ELR (cell line): ENCODE measurements at regions not wholly inside any gene's neighbourhood (a gene's known extent, or its start where the extent isn't known, plus 50 kb on each side); places are given as distances from the start of the nearest gene placed in this dataset.
"Not testable (repeated sequence)": the region's sequence is repeated elsewhere in the genome, so short reads cannot be mapped to it uniquely, and the experiment has no call there.

ENCODE experiments used
- DNase-seq: peaks from one replicate; pipeline ENCODE4 v3.0.0-alpha.2; 2015; ENCODE audit warnings: low read depth

- no peak for DNase-seq
Observed at GRCh38 chr11:90661233-90661632, 438.4 kb upstream of the CHORDC1 start.

DNA sequence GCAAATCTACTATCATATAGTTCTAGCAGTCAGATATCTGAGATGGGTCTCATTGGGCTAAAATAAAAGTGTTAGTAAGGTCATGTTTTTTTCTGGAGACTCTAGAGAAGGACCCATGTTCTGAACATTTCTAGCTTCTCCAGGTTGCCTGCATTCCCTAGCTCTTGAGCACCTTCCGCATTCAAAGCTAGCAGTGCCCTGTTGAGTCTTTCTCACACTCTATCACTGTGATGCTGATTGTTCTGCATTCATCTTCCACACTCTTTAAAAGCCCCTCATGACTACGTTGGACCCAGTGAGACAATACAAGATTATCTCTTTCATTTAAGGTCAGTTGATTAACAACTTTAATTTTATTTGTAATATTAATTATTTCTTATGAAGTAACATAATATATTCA is 433.3 kb upstream of the CHORDC1 start:
- no peak for DNase-seq

- DNase-seq: no peak
Observed at GRCh38 chr11:90650153-90650552, 427.3 kb upstream of the CHORDC1 start.

- DNase-seq: no peak
Observed at GRCh38 chr11:90646706-90647105, 423.9 kb upstream of the CHORDC1 start.

DNA sequence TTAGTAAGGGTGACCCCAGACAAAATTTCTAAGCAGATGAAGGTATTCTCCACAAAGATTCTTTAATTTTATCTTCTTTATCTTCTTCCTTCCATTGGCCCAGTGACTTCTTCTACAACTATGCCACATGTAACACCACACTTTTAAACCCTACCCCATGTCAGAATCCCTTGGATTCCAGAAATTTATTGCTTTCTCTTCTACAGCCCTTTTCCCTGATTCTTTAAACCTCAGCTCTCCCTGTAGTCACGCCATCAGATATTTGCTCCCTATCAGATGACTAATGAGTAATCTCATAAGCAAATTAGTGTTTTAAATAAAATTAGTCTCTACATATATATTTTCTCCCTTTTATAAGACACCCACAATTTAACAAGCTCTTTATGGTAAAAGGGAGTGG is 423.4 kb upstream of the CHORDC1 start:
- no peak for DNase-seq

DNA sequence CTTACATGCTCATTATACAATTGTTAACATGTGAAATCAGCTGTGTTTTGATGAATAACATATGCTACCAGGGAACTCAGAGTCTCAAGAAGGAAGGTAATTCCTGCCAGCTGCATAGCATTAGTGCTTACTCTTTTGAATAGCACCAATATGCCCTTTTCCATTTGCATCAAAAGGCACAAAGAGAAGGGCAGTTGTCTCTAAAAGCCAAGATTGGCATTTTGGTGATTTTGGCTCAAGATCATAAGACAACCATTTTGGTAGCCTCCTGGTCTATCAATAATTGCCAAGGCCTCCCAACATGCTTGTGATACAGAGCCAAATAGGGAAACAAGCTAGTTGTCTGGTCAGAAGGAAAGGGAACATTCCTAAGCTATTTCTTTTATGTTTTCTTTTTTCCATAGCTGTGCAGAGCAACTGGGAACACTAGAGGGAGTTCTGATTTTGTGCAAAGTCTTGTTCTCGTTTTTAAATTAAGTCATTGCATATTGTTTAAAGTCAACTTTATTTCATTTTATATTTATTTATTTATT is 416.7 kb upstream of the CHORDC1 start:
- DNase-seq: no peak

- DNase-seq: no peak
Observed at GRCh38 chr11:90635886-90636285, 413.0 kb upstream of the CHORDC1 start.

DNA sequence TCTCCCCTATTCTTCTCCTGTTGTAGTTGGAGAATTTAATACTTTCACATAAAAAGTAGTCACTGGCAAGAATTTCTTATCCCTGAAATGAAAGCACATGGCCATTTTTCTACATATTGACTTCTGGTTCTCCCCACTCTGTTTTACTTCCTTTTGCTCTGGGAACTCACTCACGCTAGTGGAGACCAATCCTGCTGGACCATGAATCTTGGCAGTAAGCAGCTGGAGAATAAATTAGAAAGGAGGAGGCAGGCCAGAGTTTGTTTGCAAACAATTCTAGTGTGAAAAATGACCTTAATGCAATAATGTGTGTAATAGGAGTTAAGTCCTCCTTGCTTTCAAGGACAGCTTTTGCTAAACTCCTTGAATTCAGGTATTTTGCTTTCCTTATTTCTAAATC is 412.3 kb upstream of the CHORDC1 start:
- no peak for DNase-seq

DNA sequence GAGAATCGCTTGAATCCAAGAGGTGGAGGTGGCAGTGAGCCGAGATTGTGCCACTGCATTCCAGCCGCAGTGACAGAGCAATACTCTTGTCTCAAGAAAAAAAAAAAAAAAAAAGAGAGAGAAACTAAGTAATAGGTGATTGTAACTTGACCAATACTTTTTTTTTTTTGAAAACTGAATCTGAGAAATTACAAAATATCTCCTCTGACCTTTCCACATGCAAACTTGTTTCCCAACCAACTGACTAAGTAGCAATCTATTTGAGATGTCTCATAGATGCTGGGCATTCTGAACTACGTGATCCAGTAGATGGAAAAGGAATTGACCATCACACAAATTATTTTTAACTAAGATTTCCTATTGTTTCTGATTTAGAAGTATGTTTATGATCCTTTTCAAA is 407.3 kb upstream of the CHORDC1 start:
- no peak for DNase-seq

GRCh38 chr11:90629229-90629806 is 406.5 kb upstream of the CHORDC1 start:
- no peak for DNase-seq

GRCh38 chr11:90614318-90614717 is 391.5 kb upstream of the CHORDC1 start:
- DNase-seq: no peak

- DNase-seq: not testable (repeated sequence)
Observed at GRCh38 chr11:90613037-90613436, 390.2 kb upstream of the CHORDC1 start.

- no peak for DNase-seq
Observed at GRCh38 chr11:90606721-90607120, 383.9 kb upstream of the CHORDC1 start.

DNA sequence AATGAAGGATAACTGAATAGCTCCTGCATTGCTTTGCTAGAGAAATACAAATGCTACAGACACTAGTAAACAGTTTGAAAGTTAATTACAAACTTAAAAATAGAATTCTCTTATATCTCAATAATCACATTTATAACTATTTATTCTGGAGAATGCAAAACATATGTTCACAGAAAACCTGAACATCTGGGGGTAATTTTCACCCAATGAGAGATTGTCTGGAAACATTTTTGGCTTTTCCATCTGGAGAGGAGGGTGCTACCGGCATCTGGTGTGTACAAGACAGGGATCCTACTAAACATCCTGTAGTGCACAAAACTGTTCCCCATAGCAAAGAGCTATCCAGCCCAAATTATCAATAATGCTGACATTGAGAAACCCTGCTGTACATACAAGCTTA is 378.4 kb upstream of the CHORDC1 start:
- no peak for DNase-seq

DNA sequence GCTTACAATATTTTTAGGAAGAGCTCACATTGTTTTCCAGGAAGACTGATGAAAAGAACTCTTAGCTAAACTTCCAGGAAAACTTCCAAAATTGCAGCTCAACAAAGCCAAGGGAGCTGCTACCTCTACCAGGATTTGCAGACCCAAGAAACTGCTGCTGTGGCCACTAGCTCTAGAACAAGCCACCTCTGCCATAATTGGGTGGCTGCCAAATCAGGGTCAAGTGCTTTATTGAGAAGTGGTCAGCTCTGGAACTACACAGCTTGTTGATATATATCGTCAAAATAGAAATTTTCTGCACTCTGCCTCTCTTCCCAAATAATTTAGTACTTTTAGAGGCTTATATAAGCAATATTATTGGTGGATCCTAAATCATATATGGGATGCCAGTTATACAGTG is 371.8 kb upstream of the CHORDC1 start:
- DNase-seq: no peak

DNA sequence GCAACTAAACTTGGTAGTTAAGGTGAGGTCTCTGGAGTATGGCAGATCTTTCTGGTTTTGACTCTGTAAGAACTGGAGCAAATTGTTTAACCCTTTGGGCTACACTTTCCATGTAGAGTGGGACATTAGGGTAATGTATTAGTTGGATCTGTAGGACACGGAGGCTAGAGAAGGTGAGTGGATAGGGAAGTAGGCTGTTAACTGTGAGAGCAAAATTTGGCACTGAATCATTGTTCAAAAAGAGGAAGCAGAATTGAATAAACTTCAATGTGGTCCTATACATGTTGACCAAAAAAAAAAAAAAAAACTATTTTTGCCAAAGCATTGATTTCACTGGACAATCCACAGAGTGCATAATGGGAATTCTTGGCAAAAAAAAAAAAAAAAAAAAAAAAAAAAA is 370.2 kb upstream of the CHORDC1 start:
- DNase-seq: no peak

- no peak for DNase-seq
Observed at GRCh38 chr11:90590286-90590685, 367.4 kb upstream of the CHORDC1 start.

DNA sequence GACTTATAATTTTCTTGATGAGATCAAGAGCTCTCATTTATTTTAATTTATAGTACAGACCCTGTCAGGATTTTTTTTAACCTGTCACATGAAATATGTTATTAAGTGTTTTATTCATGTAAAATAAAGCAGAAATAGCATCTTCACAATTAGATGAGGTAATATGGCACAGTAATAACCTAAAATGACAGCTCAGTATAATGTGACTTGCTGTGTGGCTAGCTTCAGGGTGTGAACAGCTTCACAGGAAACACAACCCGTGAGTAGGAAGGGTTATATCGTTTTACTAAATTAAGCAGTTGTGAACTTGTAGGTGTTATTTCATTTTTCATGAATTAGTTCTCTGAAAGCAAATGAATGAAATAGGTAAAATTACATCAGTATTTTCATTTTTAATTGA is 366.9 kb upstream of the CHORDC1 start:
- no peak for DNase-seq

GRCh38 chr11:90587896-90588295 is 365.0 kb upstream of the CHORDC1 start:
- DNase-seq: no peak

DNA sequence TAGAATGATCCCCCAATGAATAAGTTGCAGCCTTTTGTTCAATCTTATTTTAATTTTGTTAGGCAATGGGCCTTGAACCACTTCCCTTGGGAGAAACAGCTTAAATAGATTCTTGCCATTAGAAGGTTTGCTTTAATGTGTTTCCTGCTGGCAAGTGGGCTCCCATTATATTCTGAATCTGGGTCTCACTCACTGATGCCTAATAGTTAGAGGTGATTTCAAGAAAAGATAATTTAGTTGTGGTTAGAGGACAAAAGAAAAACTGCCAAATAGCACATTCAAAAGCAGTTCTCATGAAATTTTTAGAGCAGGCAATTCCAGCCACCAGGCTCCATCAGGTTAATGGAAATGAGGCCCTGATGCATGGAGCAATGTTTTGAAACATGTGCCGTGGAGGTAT is 362.6 kb upstream of the CHORDC1 start:
- DNase-seq: no peak

DNA sequence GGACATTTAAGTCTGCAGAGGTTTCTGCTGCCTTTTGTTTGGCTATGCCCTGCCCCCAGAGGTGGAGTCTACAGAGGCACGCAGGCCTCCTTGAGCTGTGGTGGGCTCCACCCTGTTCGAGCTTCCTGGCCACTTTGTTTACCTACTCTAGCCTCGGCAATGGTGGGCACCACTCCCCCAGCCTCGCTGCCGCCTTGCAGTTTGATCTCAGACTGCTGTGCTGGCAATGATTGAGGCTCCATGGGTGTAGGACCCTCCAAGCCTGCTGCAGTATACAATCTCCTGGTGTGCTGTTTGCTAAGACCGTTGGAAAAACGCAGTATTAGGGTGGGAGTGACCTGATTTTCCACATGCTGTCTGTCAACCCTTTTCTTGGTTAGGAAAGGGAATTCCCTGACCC is 360.1 kb upstream of the CHORDC1 start:
- not testable (repeated sequence) for DNase-seq

- DNase-seq: no peak
Observed at GRCh38 chr11:90564531-90564930, 341.7 kb upstream of the CHORDC1 start.

DNA sequence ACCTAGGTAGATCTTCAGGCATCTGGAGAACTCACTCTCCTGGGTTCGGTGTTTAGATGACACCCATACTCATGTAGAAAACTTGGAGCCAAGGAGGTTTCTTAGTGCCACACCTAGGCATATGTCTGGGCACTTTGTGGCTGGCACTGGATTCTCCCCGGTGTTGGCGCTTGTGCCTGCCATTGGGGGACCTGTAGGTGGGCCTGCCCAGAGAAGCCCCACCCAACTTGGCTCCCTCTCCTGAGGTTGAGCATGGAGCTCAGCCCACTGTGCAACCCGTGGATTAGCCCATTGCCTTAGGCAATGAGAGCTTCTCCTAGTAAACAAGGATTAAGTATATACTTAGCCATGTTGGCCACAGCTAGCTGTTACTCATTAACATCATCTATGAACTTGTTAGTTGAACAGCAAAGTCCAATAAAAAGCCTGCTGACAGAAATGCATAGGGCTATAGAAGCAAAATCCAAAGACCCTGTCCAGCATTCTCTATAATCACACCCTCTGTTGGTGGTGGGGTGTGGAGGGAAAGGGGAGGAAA is 335.5 kb upstream of the CHORDC1 start:
- DNase-seq: no peak

DNA sequence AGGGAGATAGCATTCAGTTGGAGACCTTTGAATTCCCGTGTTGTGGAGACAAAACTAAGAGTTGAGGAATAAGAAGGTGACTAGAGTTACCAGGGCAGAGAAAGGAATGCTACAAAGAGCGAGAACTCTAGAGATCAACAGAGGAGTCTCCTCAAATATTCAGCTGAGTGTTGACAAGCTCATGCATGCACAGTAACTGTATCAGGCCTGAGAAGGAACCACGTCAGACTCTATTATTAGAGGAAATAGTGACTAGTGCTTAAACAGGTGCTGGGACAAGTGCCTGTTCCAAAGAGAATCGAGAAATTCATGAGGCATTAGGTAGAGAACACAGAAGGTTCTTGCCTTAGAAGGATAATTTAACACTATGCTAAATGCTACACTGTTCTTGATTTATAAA is 333.8 kb upstream of the CHORDC1 start:
- no peak for DNase-seq
